ENCODE measurements at regions not wholly inside any gene's neighbourhood (a gene's known extent, or its start where the extent isn't known, plus 50 kb on each side); places are given as distances from the start of the nearest gene placed in this dataset.

- TF ChIP-seq CTCF (IDR thresholded peaks at IDR 0.05) = no peak
- TF ChIP-seq POLR2A (IDR thresholded peaks at IDR 0.05) = no peak
- no peak for TF ChIP-seq EP300 (IDR thresholded peaks at IDR 0.05)
Observed at GRCh38 chr5:96094904-96095303, 133.3 kb upstream of the ELL2 start.
